ENCODE measurements at regions not wholly inside any gene's neighbourhood (a gene's known extent, or its start where the extent isn't known, plus 50 kb on each side); places are given as distances from the start of the nearest gene placed in this dataset.

DNA sequence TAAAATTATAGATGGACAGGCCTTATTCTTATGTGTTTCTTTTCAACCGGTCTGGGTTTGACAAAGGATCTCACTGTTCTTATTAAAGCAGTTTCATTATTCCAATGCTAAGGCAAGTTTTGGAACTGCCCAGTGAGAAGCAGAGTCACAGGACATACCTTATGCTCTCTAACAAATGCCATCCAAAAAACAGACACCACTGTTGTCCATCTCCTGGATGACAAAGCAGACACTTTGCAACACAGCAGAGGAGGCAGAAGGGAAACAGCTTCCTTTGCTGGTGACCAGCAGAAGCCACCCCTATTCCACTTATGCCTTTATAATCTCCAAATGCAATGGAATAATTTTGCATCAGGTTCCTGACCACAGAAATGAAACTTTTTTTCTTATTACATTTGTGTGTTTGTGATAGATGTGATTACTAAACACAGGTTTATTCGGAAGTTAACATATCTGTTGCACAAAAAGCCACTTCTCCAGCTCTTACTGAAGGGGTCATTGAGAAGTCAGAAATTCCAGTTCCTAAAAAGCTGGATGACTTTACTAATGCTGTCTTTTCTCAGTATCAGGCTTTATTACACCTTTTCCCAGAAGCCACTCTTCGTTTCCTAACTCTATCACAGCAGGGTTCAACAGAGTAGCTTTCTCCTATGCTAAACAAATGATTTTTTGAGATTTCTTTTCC, 115.6 kb downstream of the BTG1 start:
- DNase-seq, result no peak

DNA sequence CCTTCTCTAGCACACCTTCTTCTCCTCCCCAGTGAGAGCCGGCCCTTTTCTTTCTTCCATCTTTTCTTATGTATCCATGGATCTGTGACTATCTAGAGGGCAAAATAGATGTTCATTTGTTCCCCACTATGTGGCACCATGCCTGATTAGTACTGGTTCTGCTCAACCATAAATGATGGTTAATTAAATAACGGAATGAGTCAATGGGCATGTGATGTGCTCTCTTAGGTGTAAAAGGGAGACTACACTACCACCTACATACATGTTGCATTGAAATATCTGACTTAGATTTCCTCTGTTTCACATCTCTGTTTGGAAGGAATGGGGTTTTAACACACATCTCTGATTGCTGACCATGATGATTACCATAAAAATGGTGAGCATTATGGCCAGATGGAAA, 116.5 kb downstream of the BTG1 start:
- DNase-seq, result no peak

DNA sequence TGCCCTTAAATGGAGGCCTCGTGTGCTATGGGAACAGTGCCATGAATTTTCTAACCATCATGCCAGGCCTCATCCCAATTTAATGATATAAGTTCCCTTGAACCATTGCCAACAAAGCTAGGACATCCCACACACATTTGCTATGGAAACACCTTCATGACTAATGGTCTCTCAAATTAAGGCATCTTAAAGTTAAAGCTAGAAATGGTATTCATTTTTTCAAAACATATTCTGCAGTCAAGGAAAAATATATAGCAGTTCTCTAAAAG, 117.3 kb downstream of the BTG1 start:
- DNase-seq, result no peak

DNA sequence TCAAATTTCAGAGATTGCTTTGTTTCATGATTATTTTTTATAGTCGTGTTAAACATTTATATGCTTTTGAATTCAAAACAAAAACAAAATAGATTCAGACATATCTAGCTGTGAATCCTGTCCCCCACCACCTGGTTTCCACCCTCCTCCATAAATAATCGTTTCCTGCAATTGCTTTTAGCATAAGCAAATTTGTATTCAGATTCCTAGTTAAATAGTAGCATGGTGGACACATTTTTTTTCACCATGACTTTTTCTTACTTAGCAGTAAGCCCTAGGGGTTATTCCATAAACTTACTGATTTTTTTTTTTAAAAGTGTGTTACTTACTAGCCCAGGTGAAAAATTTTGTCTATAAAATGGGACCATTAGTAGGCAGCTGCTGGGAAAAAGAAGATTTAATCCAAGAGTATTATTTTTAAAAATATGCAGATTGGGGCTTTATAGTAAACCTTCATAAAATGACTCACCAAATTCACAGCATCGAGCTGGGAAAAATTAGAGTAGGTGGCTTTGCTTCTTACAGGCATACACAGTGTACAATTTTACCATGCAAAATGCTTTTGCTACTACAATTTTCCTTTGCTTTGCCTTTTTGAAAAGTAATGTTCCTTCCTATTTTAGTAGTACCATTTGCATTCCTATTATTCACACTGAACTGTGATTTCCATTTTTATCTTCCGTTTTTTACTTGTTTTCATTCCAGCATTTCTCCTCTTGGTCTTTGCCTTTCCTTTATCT, 117.8 kb downstream of the BTG1 start:
- no peak for DNase-seq

DNA sequence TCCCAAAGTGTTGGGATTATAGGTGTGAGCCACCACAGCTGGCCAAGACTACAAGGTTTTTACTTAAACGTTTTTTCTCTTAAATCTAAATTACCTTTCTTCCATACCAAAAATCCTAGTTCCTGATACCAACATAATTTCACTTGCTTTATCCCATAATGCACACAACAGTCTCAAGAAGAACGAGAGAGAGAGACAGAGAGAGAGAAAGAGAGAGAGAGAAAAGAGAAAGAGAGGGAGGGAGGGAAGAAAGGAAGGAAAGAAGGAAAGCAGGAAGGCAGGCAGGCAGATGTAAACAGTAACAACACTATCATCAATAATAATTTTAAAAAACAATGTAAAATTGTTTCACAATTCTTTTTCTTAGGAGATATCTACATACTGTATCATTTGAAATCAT, 118.4 kb downstream of the BTG1 start:
- DNase-seq, result no peak

DNA sequence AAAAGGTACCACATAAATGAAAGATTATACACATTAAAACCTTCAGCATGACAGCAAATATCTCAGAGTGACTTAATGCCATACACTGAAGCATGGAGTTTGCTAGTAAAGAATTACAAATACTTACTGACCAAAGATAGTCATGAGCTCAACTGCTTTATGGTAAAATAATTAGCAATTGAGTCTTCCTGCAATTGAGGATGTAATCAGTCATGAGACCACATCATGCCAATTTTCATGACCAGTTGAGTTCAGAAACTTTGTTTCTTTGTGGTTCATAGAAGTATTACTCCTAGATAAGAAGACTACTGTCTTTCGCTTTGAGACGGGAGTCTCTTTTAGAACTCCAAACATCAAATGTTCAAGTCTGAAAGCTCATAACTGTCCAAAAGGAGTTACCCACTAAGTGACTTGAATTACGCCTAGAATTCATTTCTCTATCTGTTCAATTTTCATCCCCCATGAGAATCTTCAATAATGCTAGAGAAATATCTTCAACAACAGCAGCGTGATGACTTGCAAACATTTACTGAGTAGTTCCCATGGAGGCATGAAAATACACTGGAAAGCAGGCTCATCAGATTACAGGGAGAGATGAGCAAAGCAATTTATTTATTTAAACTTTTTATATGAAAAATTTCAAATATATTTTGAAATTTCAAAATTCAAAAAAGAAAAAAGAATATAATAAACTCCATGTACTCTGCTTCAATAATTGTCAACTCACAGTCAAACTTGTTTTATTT, 120.0 kb downstream of the BTG1 start:
- no peak for DNase-seq

DNA sequence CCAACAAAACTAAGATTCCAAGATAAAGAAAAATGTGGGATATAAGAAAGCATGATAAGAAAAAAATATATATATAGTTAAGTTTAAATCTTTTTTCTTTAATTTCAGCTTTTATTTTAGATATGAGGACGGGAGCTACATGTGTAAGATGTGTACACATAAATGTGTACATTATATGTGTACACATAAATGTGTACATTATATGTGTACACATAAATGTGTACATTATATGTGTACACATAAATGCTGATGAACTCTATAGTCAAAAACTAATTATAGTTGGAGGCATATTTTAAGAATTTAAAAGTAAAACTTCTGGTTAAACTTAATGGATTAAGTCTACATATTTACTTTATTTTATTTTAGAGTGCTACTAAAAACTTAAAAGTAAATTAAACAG, 123.6 kb downstream of the BTG1 start:
- no peak for DNase-seq

DNA sequence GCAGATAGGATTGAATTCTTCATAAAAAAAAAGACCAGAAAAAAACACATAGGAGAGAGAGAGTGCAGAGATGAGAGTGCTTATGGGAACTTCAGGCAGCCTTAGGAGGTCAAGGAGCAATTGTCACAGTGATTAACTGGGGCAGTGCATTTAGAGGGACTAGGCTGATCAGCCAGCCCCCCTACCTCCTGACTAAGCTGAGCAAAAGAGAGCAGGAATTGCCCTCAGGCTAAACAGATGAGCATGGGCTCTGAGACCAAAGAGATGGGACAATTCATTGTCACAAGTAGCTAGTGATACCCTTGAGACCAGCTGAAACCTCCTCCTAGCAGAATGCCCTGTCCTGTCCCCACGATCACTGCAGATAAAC, 124.0 kb downstream of the BTG1 start:
- DNase-seq, result no peak

DNA sequence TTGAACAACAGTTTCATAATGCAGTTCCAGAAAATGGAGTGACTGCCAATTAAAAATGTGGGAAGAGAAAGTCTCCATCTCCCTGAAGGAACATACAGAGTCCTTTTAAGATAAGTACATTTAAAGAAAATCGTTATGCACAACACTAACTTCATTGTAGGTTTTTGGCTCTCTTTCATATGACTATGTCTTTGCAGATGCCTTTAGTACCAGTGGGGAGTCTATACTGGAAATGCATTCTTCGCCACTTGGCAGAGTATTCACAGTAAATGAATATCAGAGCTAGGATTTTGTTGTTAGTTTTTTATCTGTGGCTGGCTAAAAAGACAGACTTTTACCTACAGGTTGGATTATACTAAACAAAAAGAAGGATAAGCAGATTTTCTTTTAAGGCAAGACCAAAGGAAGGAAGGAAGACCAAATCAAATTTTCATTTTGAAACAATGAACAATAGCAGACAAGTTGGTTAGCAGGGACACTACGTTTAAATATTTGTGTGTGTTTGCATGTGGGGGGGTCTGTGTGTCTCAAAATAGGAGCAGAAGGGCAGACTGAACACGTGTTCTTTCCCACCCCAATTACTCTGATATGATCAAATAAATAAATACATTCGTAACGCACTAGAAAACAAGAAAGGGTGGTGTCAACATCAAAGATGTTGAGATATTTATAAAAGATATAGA, 124.5 kb downstream of the BTG1 start:
- no peak for DNase-seq

DNA sequence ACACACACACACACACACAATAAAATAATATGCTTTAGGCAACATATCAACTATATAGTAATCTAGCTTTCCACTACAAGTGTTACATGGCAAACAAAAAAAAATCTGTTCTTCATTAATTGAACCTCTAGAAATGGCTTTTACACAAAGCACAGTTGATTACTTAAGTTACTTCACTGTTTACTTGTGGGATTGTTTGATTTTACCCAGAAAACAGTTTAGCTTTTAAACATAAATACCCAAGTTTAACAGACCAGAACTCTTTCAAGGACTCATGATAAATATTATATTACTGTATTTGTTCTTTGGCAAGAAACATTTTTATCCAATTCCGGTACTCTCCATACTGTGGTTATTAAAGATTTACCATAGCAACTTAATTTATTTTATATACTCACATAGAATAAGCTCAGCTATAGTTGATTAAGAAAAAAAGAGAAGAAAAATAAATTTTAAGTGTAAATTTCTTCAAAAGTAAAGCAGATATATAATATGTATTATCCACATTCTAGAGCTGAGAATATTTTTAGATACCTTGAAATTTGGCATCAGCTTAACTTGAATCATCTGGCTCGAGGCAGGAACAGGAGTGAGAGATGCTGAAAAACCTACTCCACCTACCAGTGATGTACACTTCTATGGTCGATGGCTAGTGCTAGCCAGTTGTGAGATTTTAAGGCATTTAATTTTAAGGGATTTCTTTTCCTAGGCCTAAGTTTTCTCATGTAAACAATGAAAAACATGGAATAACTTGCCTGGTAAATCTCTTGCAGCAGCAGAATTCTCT, 126.0 kb downstream of the BTG1 start:
- DNase-seq, result no peak

DNA sequence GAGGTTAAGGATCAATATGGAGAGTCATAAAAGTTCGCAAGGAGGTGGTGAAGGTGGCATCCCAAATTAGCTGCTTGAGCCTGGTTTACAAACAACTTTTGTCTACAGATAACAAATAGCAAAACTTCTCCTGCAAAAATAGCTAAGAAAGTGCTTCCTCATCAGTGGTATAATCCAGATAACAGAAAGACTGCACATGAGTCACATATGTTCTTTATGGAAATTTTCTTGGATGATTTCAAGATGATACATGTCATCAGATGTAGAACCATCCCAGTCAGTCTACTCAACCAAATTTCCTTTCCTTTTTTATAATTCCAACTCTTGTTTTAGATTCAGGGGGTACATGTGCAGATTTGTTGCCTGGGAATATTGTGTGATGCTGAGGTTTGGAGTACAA, 133.0 kb downstream of the BTG1 start:
- DNase-seq, result no peak

DNA sequence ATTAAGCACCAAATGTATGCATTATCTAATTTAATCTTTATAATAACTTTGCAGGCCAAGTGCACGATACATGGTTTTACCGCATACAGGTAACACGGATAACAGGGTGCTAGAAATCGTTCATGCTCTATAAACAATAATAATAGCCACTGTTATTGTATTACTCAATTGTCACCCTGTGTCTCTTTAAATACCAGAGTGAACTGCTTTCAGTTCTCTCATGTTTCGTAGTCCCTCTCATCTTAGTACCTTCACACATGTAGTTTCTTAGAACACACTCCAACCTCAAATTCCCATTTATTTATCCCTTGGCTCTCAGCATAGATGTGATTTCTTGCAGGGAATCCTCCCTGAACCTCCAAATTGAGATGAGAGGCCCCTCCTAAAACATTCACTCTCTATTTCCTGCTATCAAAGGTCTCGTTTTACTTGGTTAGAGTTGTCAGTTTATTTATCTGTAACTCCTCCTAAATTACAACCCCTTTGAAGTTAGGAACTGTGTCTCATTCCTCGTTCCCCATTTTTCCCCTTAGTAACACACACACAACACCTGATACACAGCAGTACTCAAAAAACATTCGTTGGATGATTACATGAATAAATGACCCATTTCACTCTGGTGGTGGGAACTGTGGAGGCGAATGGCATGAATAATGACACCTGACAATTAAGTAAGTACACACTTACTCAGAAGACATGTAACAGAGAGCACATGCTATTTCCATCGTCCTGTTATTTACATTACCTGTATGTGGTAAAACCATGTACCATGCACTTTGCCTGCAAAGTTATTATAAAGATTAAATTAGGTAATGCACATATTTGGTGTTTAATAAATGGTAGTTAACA, 134.6 kb downstream of the BTG1 start:
- DNase-seq, result no peak

DNA sequence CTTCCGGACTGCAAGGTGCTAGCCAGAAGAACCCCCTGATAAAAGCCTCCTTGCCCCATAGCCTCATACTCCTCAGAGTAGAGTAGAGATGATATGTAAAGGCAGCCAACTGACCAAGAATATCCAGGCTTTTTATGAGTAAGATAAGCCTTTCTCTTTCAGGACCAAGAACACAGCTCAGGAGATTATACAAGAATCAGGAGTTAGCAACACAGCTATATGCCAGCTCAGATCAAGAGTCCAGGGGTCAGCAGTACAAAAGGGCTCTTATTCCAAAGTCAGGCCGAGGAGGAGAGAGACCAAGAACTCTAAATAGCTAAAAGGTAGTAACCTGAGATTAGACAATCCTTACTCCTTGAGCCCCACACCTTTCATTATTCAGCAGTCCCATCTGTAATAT, 135.3 kb downstream of the BTG1 start:
- no peak for DNase-seq

DNA sequence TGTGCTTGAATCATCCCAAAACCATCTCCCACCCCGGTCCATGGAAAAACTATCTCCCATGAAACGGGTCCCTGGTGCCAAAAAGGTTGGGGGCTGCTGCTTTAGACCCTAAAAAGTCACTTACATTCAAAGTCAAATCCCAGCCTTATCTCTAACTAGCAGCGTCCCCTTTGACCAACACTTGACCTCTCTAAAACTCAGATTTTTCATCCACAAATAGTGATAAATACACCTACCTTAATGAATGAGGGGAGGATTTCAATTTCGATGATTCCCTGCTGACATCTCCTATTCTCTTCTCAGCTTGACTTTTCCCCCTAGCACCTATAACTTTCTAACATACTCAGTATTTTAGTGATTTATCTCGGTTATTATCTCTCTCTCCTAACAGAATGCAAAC, 137.3 kb downstream of the BTG1 start:
- DNase-seq, result no peak

DNA sequence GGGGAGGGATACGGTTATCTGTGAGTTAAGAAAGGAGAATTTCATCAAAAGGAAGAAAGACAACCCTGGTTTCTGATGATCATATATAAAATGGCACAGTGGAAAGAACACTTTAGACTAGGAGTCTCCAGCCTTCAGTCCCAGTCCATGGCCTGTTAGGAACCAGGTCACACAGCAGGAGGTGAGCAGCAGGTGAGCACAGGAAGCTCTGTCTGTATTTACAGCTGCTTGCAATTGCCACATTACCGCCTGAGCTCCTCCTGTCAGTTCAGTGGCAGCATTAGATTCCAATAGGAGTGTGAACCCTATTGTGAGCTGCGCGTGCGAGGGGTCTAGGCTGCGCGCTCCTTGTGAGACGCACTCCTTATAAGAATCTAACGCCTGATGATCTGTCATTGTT, 137.9 kb downstream of the BTG1 start:
- DNase-seq, result no peak

DNA sequence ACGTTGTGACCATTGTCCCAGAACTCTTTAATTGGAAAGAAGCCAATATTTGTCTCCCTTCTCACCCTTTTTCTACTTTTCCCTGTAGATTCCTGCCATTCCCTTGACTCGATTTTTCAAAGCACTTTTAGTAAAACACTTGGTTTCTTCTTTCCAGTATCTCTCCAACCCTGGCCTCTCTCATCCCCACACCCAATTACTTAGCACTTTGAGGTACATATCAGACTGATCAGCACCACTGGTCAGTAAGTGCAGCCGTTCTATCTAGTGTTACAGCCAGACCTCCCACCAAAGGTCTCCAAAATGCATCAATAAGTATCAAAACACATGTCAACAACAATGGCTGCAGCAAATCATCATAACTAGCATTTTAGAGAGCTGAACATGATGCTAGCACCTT, 141.9 kb downstream of the BTG1 start:
- no peak for DNase-seq

DNA sequence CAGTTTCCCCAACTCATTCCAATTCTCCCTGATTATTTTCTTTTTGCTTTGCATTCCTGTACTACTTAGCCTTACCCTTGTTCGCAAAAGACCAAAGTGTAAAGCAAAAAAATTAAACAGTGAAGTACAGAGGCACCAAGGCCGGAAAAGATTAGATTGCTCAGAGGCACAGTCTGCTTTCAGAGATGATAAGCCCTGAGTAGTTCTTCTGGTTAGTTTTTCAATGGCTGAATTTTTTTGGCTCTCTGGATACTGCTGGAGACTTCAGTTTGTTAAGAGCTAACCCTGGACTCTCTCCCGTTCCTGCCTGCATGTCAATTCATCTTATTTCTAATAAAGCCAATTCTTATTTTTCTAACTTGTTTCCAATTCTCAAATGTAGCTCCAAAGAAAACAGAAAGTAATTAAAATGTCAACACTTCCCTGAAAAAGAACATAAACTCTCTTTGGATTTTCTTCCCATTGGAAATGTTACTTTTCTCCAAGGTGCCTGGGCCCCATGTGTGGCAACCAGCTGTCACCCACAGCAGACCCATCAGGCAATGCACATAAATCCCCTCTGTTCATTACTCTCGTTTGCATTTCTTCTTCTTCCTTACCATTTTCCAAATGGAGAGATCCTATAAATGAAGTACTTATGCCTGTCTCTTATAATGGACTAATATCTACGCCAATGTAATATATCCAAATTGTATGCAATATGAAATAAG, 142.8 kb downstream of the BTG1 start:
- no peak for DNase-seq

DNA sequence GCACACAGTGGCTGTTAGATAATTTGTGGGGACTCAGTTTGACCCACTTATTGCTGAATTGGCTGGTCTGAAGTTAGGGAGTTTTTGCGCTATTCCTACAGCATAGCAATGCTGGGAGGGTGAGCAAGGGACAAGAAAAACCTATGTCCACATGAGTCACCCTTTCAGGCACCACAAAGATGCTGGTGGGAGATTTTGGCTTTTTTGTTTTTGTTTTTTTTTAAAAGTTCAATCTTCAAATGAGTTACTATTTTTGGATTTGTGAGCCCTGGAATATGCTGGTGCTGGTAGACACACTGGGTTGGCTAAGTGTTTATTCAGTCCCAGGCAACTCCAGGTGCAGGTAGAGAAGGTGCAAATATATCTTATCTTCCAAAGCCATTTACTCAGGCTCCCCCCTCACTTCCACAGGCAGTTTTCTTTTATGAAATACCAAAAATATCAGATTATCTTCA, 143.4 kb downstream of the BTG1 start:
- no peak for DNase-seq

DNA sequence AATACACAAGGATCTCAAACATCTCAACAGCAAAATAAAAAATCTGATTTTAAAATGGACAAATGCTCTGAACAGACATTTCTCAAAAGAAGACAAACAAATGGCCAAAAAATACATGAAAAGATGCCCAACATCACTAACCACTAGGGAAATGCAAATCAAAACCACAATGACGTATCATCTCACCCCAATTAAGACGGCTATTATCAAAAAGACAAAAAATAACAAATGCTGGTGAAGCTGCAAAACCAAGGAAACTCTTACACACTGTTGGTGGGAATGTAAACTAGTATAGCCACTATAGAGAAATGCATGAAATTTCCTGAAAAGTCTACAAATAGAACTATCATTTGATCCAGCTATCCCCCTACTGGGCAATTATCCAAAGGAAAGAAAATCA, 145.0 kb downstream of the BTG1 start:
- DNase-seq, result no peak

DNA sequence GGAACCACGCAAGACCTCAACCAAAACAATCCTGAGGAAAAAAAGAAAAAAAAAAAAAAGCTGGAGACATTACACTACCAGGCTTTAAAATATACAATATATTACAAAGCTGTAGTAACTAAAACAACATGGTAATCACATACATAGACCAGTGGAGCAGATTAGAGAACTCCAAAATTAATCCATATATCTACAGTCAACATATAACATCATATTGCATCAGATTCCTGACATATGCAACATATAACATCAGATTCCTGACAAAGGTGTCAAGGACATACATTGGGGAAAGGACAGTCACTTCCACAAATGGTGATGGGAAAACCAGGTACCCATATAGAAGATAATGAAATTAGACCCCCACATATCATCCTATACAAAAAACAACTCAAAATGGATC, 145.8 kb downstream of the BTG1 start:
- DNase-seq, result no peak

DNA sequence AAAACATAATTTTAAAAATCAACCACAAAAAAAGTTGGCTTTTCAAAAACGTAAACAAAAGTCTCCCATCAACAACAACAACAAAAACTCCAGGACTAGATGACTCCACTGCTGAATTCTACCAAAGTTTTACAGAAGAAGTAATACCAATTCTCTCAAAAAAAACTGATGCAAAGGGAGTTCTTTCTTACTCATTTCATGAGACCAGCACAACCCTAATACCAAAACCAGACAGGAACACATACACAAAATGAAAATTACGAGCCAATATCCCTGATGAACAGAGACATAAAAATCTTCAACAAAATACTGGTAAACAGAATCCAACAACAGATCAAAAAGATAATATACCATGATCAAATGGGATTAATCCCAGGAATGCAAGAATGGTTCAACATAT, 147.3 kb downstream of the BTG1 start:
- no peak for DNase-seq

All from SHP77 treated with DMSO at 0.1 percent for 48 hours (cell line).